ENCODE measurements at regions not wholly inside any gene's neighbourhood (a gene's known extent, or its start where the extent isn't known, plus 50 kb on each side); places are given as distances from the start of the nearest gene placed in this dataset.
"Not testable (repeated sequence)": the region's sequence is repeated elsewhere in the genome, so short reads cannot be mapped to it uniquely, and the experiment has no call there.

DNA sequence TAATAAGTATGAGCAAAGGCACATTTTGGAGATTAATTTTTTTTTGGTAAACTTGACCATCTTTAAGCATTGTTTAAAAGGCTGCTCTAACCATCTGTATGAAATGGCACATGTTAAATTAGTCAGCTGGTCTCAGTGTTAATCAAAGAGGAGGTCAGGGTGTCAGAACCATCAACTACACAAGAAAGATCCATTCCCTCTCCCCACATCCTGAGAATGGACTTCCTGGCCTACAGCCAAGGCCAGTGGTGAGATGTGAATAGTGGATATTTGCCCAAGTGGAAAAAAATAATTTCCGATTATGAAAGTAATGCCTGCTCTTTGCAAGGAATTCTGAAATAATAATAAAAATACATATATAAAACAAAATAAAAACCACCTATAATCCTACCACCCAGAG lies 641.7 kb downstream of the NR2F2 start:
- H3K9me3 ChIP-seq (ENCODE audit: control insufficient read depth in 5 of 5, low read length in 5 of 5) = no peaks in the 10 kb centered on the region
- no peak overlapping the region for H3K9ac ChIP-seq (ENCODE audit: low read length in 5 of 5)
- H3K36me3 ChIP-seq (ENCODE audit: control insufficient read depth in 5 of 5, insufficient read depth in 5 of 5, low read length in 5 of 5) = no peaks in the 10 kb centered on the region
- H3K27ac ChIP-seq (ENCODE audit: low read depth, low read length) = no peak overlapping the region
- no peak overlapping the region for H3K4me3 ChIP-seq (ENCODE audit: low read depth in 1 of 5, low read length in 5 of 5)
- H3K27me3 ChIP-seq (ENCODE audit: control insufficient read depth in 5 of 5, insufficient read depth in 4 of 5, low read length in 5 of 5) = no peaks in the 10 kb centered on the region
- H3K4me1 ChIP-seq (ENCODE audit: control insufficient read depth in 5 of 5, insufficient read depth in 5 of 5, low read length in 5 of 5) = peaks cover 0 to 4% (median 0%) of the 10 kb centered on the region in 5 donors

DNA sequence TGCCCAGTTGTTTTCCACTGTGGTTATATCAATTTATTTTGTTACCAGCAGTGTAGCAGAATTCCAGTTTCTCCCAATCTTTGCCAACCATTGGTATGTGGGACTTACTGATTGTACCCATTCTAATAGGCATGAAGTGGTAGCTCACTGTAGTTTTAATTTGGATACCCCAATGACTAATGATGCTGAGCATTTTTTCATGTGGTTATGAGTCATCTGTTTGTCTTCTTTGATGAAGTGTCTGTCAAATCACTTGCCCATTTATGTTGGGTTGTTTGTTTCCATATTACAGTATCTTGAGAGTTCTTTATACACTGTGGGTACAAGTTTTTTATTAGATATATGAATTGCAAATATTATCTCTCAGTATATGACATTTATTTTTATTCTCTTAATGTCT lies 644.3 kb downstream of the NR2F2 start:
- H3K9me3 ChIP-seq (ENCODE audit: control insufficient read depth in 5 of 5, low read length in 5 of 5) = peaks cover 0 to 3% (median 0%) of the 10 kb centered on the region in 5 donors
- H3K27me3 ChIP-seq (ENCODE audit: control insufficient read depth in 5 of 5, insufficient read depth in 4 of 5, low read length in 5 of 5) = no peaks in the 10 kb centered on the region
- H3K4me3 ChIP-seq (ENCODE audit: low read depth in 1 of 5, low read length in 5 of 5) = no peak overlapping the region
- peaks cover 0 to 4% (median 0%) of the 10 kb centered on the region in 5 donors for H3K4me1 ChIP-seq (ENCODE audit: control insufficient read depth in 5 of 5, insufficient read depth in 5 of 5, low read length in 5 of 5)
- H3K27ac ChIP-seq (ENCODE audit: low read depth, low read length) = no peak overlapping the region
- no peaks in the 10 kb centered on the region for H3K36me3 ChIP-seq (ENCODE audit: control insufficient read depth in 5 of 5, insufficient read depth in 5 of 5, low read length in 5 of 5)
- no peak overlapping the region for H3K9ac ChIP-seq (ENCODE audit: low read length in 5 of 5)

DNA sequence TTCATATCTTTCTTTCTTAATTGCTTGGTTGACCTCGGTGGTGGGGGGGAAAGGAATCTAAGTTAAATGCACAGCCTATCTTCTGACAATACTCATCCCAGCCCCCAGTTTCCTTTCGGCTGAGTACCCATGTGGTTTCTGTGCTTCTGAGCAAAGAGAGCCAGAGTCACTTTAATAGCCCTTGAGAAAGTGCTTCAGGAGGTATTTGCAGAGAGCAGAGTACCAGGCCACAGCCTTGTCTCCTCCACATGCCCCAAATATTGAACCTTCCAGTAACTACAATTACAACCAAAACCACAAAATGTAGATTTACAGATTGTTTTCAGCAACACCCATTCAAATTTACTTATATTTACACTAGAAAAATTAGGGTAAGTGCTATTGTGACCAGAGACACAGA lies 647.4 kb downstream of the NR2F2 start:
- no peaks in the 10 kb centered on the region for H3K36me3 ChIP-seq (ENCODE audit: control insufficient read depth in 5 of 5, insufficient read depth in 5 of 5, low read length in 5 of 5)
- no peak overlapping the region for H3K27ac ChIP-seq (ENCODE audit: low read depth, low read length)
- H3K4me1 ChIP-seq (ENCODE audit: control insufficient read depth in 5 of 5, insufficient read depth in 5 of 5, low read length in 5 of 5) = no peaks in the 10 kb centered on the region
- no peak overlapping the region for H3K9ac ChIP-seq (ENCODE audit: low read length in 5 of 5)
- H3K4me3 ChIP-seq (ENCODE audit: low read depth in 1 of 5, low read length in 5 of 5) = no peak overlapping the region
- peaks cover 0 to 3% (median 0%) of the 10 kb centered on the region in 5 donors for H3K9me3 ChIP-seq (ENCODE audit: control insufficient read depth in 5 of 5, low read length in 5 of 5)
- H3K27me3 ChIP-seq (ENCODE audit: control insufficient read depth in 5 of 5, insufficient read depth in 4 of 5, low read length in 5 of 5) = no peaks in the 10 kb centered on the region

GRCh38 chr15:96978937-96979473 lies 648.5 kb downstream of the NR2F2 start:
- H3K27ac ChIP-seq (ENCODE audit: low read depth, low read length) = no peak overlapping the region
- H3K27me3 ChIP-seq (ENCODE audit: control insufficient read depth in 5 of 5, insufficient read depth in 4 of 5, low read length in 5 of 5) = no peaks in the 10 kb centered on the region

GRCh38 chr15:96984121-96984671 lies 653.7 kb downstream of the NR2F2 start:
- not testable (repeated sequence) for H3K36me3 ChIP-seq (ENCODE audit: control insufficient read depth in 5 of 5, insufficient read depth in 5 of 5, low read length in 5 of 5); H3K4me3 ChIP-seq (ENCODE audit: low read depth in 1 of 5, low read length in 5 of 5); H3K27me3 ChIP-seq (ENCODE audit: control insufficient read depth in 5 of 5, insufficient read depth in 4 of 5, low read length in 5 of 5); H3K9ac ChIP-seq (ENCODE audit: low read length in 5 of 5); H3K4me1 ChIP-seq (ENCODE audit: control insufficient read depth in 5 of 5, insufficient read depth in 5 of 5, low read length in 5 of 5); H3K27ac ChIP-seq (ENCODE audit: low read depth, low read length); H3K9me3 ChIP-seq (ENCODE audit: control insufficient read depth in 5 of 5, low read length in 5 of 5)

More at GRCh38 chr15:96978937-96979473, 648.5 kb downstream of the NR2F2 start:
- Histone ChIP-seq H3K9ac (ENCODE audit: low read length in 5 of 5) (no peak overlapping the region), H3K4me3 (ENCODE audit: low read depth in 1 of 5, low read length in 5 of 5) (no peak overlapping the region), H3K4me1 (ENCODE audit: control insufficient read depth in 5 of 5, insufficient read depth in 5 of 5, low read length in 5 of 5) (no peaks in the 10 kb centered on the region), H3K9me3 (ENCODE audit: control insufficient read depth in 5 of 5, low read length in 5 of 5) (peaks cover 0 to 3% (median 0%) of the 10 kb centered on the region in 5 donors), H3K36me3 (ENCODE audit: control insufficient read depth in 5 of 5, insufficient read depth in 5 of 5, low read length in 5 of 5) (no peaks in the 10 kb centered on the region)

- H3K9me3 ChIP-seq (ENCODE audit: control insufficient read depth in 5 of 5, low read length in 5 of 5) = peaks cover 0 to 8% (median 4%) of the 10 kb centered on the region in 5 donors
- no peaks in the 10 kb centered on the region for H3K27me3 ChIP-seq (ENCODE audit: control insufficient read depth in 5 of 5, insufficient read depth in 4 of 5, low read length in 5 of 5)
- H3K36me3 ChIP-seq (ENCODE audit: control insufficient read depth in 5 of 5, insufficient read depth in 5 of 5, low read length in 5 of 5) = no peaks in the 10 kb centered on the region
- no peak overlapping the region for H3K27ac ChIP-seq (ENCODE audit: low read depth, low read length)
- no peak overlapping the region for H3K9ac ChIP-seq (ENCODE audit: low read length in 5 of 5)
- H3K4me3 ChIP-seq (ENCODE audit: low read depth in 1 of 5, low read length in 5 of 5) = no peak overlapping the region
- H3K4me1 ChIP-seq (ENCODE audit: control insufficient read depth in 5 of 5, insufficient read depth in 5 of 5, low read length in 5 of 5) = no peaks in the 10 kb centered on the region
Measured at GRCh38 chr15:96992817-96993216, 662.3 kb downstream of the NR2F2 start.

- H3K9ac ChIP-seq (ENCODE audit: low read length in 5 of 5) = no peak overlapping the region
- H3K4me1 ChIP-seq (ENCODE audit: control insufficient read depth in 5 of 5, insufficient read depth in 5 of 5, low read length in 5 of 5) = no peaks in the 10 kb centered on the region
- H3K4me3 ChIP-seq (ENCODE audit: low read depth in 1 of 5, low read length in 5 of 5) = no peak overlapping the region
- H3K27ac ChIP-seq (ENCODE audit: low read depth, low read length) = no peak overlapping the region
- H3K27me3 ChIP-seq (ENCODE audit: control insufficient read depth in 5 of 5, insufficient read depth in 4 of 5, low read length in 5 of 5) = no peaks in the 10 kb centered on the region
- no peaks in the 10 kb centered on the region for H3K36me3 ChIP-seq (ENCODE audit: control insufficient read depth in 5 of 5, insufficient read depth in 5 of 5, low read length in 5 of 5)
- H3K9me3 ChIP-seq (ENCODE audit: control insufficient read depth in 5 of 5, low read length in 5 of 5) = peaks cover 0 to 3% (median 0%) of the 10 kb centered on the region in 5 donors
Measured at GRCh38 chr15:96997538-96997937, 667.0 kb downstream of the NR2F2 start.

DNA sequence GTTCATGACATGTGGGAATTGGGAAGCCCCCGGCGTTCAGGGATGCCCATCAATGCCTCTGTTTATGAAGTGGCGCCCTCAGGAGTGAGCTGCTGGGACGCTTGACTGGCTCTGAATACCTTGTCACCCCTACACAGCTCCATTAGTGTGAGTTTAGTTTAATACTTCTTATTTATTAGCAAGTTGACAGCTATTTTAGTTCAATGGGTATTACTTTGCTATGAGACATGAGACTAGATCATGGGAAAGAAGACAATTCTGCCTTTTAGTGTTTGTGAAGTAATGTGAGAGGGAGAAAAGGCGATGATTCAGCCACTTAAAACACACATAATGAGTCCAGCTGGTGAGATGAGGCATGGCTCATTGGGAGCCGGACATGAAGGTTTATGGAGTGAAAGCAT lies 678.5 kb downstream of the NR2F2 start:
- no peaks in the 10 kb centered on the region for H3K27me3 ChIP-seq (ENCODE audit: control insufficient read depth in 5 of 5, insufficient read depth in 4 of 5, low read length in 5 of 5)
- no peak overlapping the region for H3K27ac ChIP-seq (ENCODE audit: low read depth, low read length)
- H3K4me1 ChIP-seq (ENCODE audit: control insufficient read depth in 5 of 5, insufficient read depth in 5 of 5, low read length in 5 of 5) = no peaks in the 10 kb centered on the region
- no peaks in the 10 kb centered on the region for H3K36me3 ChIP-seq (ENCODE audit: control insufficient read depth in 5 of 5, insufficient read depth in 5 of 5, low read length in 5 of 5)
- H3K9me3 ChIP-seq (ENCODE audit: control insufficient read depth in 5 of 5, low read length in 5 of 5) = no peaks in the 10 kb centered on the region
- H3K9ac ChIP-seq (ENCODE audit: low read length in 5 of 5) = no peak overlapping the region
- no peak overlapping the region for H3K4me3 ChIP-seq (ENCODE audit: low read depth in 1 of 5, low read length in 5 of 5)

- Histone ChIP-seq H3K9ac (ENCODE audit: low read length in 5 of 5) (no peak overlapping the region), H3K4me1 (ENCODE audit: control insufficient read depth in 5 of 5, insufficient read depth in 5 of 5, low read length in 5 of 5) (no peaks in the 10 kb centered on the region), H3K4me3 (ENCODE audit: low read depth in 1 of 5, low read length in 5 of 5) (no peak overlapping the region), H3K27me3 (ENCODE audit: control insufficient read depth in 5 of 5, insufficient read depth in 4 of 5, low read length in 5 of 5) (no peaks in the 10 kb centered on the region), H3K36me3 (ENCODE audit: control insufficient read depth in 5 of 5, insufficient read depth in 5 of 5, low read length in 5 of 5) (no peaks in the 10 kb centered on the region), H3K27ac (ENCODE audit: low read depth, low read length) (no peak overlapping the region), H3K9me3 (ENCODE audit: control insufficient read depth in 5 of 5, low read length in 5 of 5) (peaks cover 0 to 2% (median 0%) of the 10 kb centered on the region in 5 donors)
Measured at GRCh38 chr15:97012986-97013385, 682.5 kb downstream of the NR2F2 start.

DNA sequence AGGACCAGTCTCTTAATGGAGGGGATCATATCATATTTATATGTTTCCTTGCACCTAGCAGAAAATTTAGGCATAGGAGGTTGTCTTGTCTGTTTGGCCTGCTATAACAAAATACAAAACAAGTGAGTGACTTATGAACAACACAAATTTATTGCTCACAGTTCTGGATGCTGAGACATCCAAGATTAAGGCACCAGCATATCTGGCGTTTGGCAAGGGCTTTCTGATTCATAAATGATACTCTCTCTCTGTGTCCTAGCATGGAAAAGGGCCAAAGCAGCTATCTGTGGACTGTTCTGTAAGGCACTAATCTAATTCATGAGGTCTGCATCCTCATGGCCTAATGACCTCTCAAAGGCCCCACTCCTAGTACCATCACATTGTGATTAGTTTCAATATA lies 683.0 kb downstream of the NR2F2 start:
- peaks cover 0 to 2% (median 0%) of the 10 kb centered on the region in 5 donors for H3K9me3 ChIP-seq (ENCODE audit: control insufficient read depth in 5 of 5, low read length in 5 of 5)
- no peak overlapping the region for H3K4me3 ChIP-seq (ENCODE audit: low read depth in 1 of 5, low read length in 5 of 5)
- no peak overlapping the region for H3K9ac ChIP-seq (ENCODE audit: low read length in 5 of 5)
- H3K36me3 ChIP-seq (ENCODE audit: control insufficient read depth in 5 of 5, insufficient read depth in 5 of 5, low read length in 5 of 5) = no peaks in the 10 kb centered on the region
- H3K4me1 ChIP-seq (ENCODE audit: control insufficient read depth in 5 of 5, insufficient read depth in 5 of 5, low read length in 5 of 5) = no peaks in the 10 kb centered on the region
- H3K27me3 ChIP-seq (ENCODE audit: control insufficient read depth in 5 of 5, insufficient read depth in 4 of 5, low read length in 5 of 5) = no peaks in the 10 kb centered on the region
- no peak overlapping the region for H3K27ac ChIP-seq (ENCODE audit: low read depth, low read length)
